HL-60/S4 (cell line): ENCODE measurements at regions not wholly inside any gene's neighbourhood (a gene's known extent, or its start where the extent isn't known, plus 50 kb on each side); places are given as distances from the start of the nearest gene placed in this dataset.
"Not testable (repeated sequence)": the region's sequence is repeated elsewhere in the genome, so short reads cannot be mapped to it uniquely, and the experiment has no call there.

Experiments
- in situ Hi-C: fragments of 300-500 bp; cut with MboI; formaldehyde crosslinking; loops from 2 replicates; pipeline ENCODE4 v1.14.3; 2022; ENCODE audit warnings: low sequenced_read_pairs

GRCh38 chr13:39803156-39803555, 147.7 kb downstream of the COG6 start:
- in situ Hi-C loops, result no loop called here

DNA sequence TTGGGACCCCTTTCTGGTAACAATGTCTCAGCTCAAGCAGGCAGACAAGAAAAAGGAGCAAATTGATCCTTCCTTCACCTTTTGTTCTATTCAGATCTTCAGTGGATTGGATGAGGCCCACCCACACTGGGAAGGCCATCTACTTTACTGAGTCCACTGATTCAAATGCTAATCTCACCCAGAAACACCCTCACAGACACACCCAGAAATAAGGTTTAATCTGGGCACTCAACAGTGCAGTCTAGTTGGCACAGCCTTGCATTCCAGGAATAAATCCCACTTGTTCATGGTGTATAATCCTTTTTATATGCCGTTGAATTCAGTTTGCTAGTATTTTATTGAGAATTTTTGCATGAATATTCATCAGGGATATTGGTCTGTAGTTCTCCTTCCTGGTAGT, 148.4 kb downstream of the COG6 start:
- in situ Hi-C loops, result no loop called here

DNA sequence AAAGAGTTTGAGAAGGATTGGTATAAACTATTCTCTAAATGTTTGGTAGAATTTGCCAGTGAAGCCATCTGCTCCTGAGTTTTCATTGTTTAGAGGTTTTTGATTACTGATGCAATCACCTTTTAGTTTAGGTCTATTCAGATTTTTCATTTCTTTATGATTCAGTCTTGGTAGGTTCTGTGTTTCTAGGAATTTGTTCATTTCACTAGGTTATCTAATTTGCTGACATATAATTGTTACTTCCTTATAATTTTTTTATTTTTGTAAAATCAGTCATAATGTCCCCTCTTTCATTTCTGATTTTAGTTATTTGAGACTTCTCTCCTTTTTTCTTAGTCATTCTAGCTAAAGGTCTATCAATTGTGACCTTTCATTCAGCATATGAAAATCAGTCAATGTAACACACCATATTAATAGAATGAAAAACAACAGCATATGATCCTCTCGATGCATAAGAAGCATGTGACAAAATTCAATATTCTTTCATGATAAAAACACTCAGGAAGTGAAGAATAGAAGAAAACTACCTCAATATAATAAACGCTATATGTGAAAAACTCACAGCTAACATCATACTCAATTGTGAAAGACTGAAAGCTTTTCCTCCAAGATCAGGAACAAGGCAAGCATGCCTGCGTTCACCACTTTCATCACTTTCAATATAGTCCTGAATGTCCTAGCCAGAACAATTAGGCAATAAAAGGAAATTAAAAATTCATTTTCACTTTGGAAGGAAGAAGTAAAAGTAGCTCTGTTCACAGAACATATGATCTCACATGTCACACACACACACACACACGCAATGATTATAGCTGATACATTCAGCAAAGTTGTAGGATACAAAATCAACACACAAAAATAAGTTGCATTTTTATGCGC, 149.1 kb downstream of the COG6 start:
- in situ Hi-C loops, result no loop called here

DNA sequence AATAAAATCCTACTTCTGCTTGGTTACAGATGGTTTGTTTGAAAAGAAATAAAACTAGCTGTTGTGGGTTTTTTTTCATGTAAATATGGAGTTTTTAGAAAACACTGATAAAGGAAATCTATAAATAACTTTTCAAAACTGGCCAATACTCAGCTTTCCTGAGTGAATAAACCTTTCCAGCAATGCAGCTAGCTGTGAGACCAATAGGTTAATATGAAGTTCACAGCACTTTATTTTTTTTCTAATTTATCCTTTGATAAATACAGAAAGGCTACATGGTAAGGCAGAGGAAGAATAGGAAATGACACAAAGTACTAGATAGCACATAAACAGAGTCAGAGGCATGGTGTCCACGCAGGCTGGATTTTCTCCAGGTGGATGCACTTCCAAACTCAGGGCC, 154.0 kb downstream of the COG6 start:
- in situ Hi-C loops, result no loop called here

DNA sequence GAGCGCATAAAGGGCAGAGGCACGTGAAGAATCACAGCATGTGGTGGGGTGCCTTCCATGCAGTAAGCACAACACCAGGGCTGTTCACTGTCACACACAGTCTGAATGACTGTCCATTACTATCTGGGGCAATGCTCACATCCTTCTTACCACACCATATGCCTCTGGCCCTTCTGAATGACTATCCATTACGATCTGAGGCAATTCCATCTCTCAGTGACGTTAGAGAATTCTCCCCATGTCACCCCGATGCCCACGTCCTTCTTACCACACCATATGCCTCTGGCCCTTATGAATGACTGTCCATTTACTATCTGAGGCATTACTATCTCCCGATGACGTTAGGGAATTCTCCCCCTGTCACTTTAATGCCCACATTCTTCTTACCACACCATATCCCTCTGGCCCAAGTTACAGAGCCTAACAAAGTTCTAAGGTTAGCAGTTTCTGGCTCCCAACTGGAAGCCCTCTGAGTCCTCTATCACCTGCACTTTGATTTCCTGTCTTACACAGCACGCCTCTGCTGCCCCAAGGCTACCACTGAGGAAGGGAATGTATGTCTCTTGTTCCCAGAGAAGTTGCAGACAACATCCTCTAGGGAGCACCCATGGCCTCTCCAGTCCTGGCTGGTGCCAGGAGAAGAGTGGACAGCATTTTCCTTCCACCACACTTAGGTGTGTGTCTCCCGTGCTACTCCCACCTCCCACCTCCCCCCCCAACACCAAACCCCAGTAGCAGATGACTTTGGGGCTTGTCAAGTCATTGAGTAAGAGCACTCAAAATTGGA, 154.8 kb downstream of the COG6 start:
- in situ Hi-C loops, result no loop called here

DNA sequence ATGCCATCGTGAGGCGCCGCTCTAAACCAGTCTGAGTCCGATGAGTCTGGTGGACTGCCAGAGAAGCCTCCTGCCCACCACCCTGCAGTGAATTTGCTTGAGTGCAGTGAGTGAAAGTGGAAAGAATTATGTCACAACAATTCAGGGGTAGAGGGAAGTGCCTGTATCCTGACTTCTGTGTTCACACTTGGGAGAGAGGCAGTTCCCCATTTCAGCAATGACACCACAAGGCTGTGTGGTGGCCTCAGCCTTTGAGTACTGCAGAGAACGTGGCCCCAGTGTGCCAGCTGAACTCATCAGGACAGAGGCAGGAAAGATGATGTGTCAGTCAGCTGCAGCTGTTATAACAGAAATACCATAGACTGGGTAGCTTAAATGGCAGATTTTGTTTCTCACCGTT, 155.6 kb downstream of the COG6 start:
- in situ Hi-C loops, result no loop called here

DNA sequence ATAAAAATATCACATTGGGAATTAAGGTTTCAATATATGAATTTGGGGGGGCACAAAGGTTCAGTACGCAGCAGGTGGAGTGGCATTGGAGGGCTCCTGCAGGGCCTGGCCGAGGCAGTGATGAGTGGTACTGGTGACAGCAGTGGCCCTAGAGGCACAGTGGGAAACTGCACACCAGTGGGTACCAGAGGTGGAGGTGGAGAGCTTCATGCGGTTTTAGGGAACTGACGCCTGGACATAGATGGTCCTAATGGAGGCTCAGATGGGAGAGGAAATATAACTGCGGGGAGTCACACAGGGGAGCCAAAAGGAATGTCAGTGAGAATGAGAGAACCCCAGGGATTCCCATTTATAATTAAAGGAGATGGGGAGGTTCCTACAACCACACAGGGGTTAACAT, 156.2 kb downstream of the COG6 start:
- in situ Hi-C loops, result no loop called here

GRCh38 chr13:39815345-39816111, 160.1 kb downstream of the COG6 start:
- in situ Hi-C loops, result no loop called here

GRCh38 chr13:39816936-39817335, 161.5 kb downstream of the COG6 start:
- in situ Hi-C loops, result no loop called here

DNA sequence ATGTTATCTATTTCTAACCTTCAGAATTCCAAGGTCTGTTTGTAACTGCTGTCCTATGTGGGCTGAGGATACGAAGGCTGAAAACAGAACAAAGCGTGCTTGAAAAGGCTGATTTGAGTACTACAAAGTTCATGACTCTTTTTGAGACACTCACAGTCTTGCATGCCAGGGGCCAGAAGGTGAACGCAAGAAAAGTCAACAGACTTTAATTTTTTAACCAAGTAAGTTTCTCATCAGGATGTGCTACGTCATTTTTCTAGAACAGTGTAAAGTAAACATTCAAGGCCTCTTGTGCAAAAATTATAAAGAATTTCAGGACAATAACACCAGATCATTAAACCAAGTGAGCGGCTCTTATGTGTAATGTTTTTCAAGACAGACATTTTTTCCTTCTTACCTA, 163.5 kb downstream of the COG6 start:
- in situ Hi-C loops, result no loop called here

DNA sequence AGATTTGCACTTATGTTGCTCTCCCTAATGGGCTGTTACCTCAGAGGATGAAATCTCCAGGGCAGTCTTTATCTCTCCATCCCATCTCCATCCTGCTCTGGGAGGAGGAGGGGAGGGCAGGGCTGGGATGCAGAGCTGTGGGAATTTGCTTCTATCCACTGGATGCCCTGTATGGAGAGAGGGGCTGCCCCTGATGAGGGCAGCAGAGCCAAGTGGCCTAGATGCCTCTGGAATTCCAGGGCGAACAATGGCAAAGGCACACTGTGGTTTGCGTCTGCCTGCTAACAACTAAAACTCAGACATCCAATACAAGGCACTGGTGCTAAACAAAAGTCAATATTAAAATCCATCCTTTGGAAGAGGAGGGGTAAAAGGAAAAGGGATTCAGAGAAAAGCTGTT, 165.1 kb downstream of the COG6 start:
- in situ Hi-C loops, result no loop called here

GRCh38 chr13:39821977-39822376, 166.5 kb downstream of the COG6 start:
- in situ Hi-C loops, result no loop called here

DNA sequence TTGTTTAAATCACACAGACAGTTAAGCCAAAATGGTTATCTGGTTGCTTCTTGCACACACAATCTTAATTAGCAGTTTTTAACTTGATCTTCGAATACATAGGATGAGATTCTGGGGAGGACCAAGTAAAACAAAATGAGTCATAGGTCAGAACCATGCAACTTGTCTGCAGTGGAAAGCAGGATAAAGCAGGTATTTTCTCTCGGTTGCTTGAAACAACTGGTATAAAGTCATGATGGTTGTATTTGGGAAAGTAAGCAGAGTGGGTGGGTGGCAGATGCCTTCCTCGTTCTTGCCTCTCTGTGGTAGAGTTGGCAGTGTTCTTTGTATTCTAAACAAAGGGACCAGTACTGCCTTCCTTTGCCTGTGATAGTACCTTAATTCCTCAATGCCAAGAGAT, 167.0 kb downstream of the COG6 start:
- in situ Hi-C loops, result no loop called here

- in situ Hi-C loops, result no loop called here
Observed at GRCh38 chr13:39823063-39823713, 167.7 kb downstream of the COG6 start.

DNA sequence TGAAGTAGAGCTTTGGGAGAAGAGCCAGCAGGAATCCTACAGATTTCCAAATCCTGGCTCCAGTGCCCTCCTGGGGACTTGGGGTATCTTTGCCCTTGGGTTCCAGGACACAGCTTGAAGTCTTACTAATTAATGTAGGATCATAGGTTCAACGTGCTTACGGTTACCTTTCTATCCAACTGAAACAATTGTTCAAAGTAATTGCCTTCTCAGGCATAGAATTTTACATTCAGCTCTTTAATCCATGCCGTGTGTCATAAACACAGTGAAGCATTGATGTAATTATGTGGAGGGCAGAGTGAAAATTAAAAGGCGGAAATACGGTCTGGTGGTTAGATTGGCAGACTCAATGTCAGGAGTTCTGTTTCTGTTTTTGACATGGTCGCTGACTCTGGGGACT, 170.4 kb downstream of the COG6 start:
- in situ Hi-C loops, result no loop called here

- in situ Hi-C loops, result no loop called here
Observed at GRCh38 chr13:39835253-39835652, 179.8 kb downstream of the COG6 start.

DNA sequence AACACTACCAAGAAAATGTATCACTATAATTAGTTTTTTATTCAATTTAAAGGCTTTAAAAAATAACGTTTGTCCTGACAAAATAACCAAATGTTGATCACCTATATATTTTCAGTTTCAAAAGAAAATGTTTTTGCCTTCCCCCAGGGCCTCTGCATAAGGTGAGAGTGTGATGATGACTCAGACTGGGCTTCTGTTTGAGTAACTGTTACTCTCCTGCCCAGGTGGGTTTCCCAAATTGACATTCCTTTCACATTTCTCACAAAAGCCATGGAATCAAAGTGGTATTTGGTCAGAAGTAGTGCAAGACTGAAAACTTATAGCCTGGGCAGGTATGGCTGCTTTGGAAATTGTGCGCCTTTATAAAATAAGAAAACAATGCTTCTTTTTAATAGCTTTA, 180.6 kb downstream of the COG6 start:
- in situ Hi-C loops, result no loop called here

DNA sequence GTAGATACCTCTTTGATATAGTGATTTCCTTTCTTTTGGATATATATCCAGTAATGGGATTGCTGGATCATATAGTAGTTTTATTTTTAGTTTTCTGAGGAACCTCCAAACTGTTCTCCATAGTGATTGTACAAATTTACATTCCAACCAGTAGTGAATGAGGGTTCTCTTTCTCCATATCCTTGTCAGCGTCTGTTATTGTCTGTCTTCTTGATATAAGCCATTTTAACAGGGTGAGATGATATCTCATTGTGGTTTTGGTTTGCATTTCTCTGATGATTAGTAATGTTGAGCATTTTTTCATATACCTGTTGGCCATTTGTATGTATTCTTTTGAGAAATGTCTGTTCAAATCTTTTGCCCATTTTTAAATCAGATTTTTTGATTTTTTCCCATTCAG, 182.4 kb downstream of the COG6 start:
- in situ Hi-C loops, result not testable (repeated sequence)

DNA sequence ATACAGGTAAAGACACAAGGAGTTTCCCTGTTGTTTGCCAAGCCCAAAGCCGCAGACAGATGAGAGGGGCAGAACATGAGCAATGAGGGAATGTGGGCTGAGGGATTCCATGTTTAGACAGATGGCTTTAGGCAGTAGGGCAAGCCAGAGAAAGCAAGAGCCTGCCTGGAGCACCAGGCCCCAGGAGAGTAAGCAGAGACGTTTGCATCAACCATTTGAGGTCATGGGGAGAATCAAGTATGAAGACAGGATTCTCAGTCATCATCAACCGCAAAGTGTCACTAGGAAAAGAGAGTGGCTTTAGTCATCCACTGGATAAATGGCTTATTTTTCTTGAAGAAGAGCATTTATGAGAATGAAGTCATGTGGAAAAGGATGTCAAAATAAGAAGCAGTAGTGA, 184.7 kb downstream of the COG6 start:
- in situ Hi-C loops, result no loop called here

DNA sequence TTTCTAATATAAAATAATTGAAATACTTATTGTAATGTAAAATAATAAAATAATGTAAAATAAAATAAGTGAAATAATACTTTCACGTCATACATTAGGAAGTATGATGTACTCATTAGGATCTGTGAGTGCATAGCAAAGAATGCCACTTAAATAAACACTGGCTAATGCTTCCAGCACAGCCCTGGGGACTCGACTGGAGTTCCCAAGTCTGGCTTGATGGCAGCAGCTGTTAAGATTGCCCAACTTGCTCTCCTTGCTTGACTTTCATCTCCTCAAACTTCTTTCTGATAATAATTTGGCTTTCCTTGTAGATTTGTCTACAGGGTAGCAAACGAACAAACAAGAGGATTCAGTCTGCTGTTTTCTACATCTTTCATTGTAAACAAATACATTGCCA, 191.9 kb downstream of the COG6 start:
- in situ Hi-C loops, result no loop called here

- in situ Hi-C loops, result no loop called here
Observed at GRCh38 chr13:39855236-39855635, 199.8 kb downstream of the COG6 start.
